D721Med (cell line): ENCODE measurements at regions not wholly inside any gene's neighbourhood (a gene's known extent, or its start where the extent isn't known, plus 50 kb on each side); places are given as distances from the start of the nearest gene placed in this dataset.

Experiments
- DNase-seq: peaks from one replicate; pipeline ENCODE4 v3.0.0; 2011; ENCODE audit warnings: low spot score; ENCODE audit not compliant: insufficient read length
- FAIRE-seq: peaks from 2 replicates; lab custom pipeline; 2011; peaks lifted over from hg19 to GRCh38; lab: Jason Lieb, UNC
- CTCF ChIP-seq: IDR thresholded peaks from 2 replicates; pipeline ENCODE4 v1.5.1; 2012; ENCODE audit warnings: mild to moderate bottlenecking, control low read depth; ENCODE audit not compliant: insufficient read depth; ENCODE audit errors: missing control alignments

- no peak for FAIRE-seq
- TF ChIP-seq CTCF = no peak
Observed at GRCh38 chr6:139944976-139945375, 570.5 kb upstream of the CITED2 start.

DNA sequence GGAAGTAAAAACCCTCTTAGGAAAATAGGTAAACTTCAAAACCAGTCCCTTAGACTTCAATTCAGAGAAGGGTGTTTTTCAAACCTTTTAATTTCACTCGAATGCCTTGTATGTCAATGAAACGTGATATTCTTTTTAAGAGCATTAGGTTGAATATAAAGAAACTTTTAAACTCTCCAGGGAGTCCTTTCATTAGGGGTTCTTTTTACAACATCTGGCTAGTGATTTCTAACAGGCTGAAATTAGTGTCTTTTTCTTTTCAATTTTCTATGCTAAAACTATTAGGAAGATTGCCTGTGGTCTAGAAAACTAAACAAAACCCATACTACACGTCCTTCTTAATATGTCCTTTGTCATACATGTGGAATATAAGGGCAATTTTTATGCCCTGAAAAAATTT is 569.7 kb upstream of the CITED2 start:
- no peak for FAIRE-seq

More at GRCh38 chr6:139944976-139945375, 570.5 kb upstream of the CITED2 start:
- no peak for DNase-seq

GRCh38 chr6:139943391-139943790 is 568.9 kb upstream of the CITED2 start:
- DNase-seq = no peak
- no peak for TF ChIP-seq CTCF
- FAIRE-seq = no peak

More for the DNA sequence above, 569.7 kb upstream of the CITED2 start:
- no peak for DNase-seq
- no peak for TF ChIP-seq CTCF

DNA sequence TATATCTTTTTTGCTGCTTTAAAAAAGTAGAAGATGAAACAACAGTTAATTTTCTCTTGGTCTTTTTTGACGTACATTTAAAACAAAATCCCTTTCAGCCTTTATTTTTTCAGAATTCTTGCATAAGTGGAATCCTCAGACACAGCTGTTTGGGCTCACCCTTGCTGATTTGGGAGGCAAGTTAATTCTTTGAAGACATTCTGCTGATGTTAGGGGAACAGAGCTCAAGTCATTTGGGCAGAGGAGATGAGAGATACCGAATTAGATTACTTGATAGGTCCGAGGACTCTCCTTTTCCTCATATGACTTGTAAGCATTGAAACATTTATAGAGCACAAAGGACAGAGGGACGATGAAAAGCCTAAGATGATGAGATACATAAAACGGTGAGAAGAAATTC is 567.9 kb upstream of the CITED2 start:
- FAIRE-seq (no peak), DNase-seq (no peak)
- no peak for TF ChIP-seq CTCF

- no peak for FAIRE-seq
- no peak for DNase-seq
- TF ChIP-seq CTCF = no peak
Observed at GRCh38 chr6:139941826-139942225, 567.4 kb upstream of the CITED2 start.

- no peak for TF ChIP-seq CTCF
- DNase-seq = no peak
- no peak for FAIRE-seq
Observed at GRCh38 chr6:139940741-139941729, 566.6 kb upstream of the CITED2 start.
